Esophagus squamous epithelium (tissue), 4 donors: ENCODE measurements at regions not wholly inside any gene's neighbourhood (a gene's known extent, or its start where the extent isn't known, plus 50 kb on each side); places are given as distances from the start of the nearest gene placed in this dataset.

Experiments
- POLR2A ChIP-seq, 4 donors: fragments of 450-650 bp; IDR thresholded peaks; one replicate each; pipeline ENCODE4 v1.6.1; 2017; ENCODE audit warnings: antibody characterized with exemption in 4 of 4, mild to moderate bottlenecking in 4 of 4, moderate library complexity in 3 of 4
- TF ChIP-seq, protein P1 (sequence below), 6 experiments: fragments of 450-650 bp in 4 of 6; fragments of 200-600 bp in 2 of 6; sonication (generic) in 2 of 6; IDR thresholded peaks; one replicate each; pipeline ENCODE4 v1.5.1; 2016 to 2019; ENCODE audit warnings: antibody characterized with exemption in 6 of 6, mild to moderate bottlenecking in 4 of 6, moderate library complexity in 4 of 6

DNA sequence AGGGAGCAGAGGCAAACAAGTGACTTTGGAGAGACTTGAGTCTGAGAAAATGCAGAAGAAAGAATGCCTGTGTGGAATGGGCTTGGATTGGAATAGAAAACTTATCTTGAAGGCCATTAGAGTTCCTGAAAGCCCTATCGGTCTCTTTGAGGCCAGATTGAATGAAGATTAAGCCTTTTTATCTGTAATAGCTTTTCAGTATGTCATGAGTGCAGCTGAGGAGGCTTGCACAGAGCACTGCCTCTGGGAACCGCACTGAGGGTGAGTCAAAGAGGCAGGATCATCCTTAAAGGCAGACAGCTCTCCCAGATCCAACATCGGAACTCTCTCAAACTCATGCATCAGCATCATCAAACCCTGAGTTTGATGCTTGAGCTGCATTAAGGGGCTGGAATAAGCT, 515.2 kb downstream of the NTRK3 start:
- TF ChIP-seq, protein P1, sequence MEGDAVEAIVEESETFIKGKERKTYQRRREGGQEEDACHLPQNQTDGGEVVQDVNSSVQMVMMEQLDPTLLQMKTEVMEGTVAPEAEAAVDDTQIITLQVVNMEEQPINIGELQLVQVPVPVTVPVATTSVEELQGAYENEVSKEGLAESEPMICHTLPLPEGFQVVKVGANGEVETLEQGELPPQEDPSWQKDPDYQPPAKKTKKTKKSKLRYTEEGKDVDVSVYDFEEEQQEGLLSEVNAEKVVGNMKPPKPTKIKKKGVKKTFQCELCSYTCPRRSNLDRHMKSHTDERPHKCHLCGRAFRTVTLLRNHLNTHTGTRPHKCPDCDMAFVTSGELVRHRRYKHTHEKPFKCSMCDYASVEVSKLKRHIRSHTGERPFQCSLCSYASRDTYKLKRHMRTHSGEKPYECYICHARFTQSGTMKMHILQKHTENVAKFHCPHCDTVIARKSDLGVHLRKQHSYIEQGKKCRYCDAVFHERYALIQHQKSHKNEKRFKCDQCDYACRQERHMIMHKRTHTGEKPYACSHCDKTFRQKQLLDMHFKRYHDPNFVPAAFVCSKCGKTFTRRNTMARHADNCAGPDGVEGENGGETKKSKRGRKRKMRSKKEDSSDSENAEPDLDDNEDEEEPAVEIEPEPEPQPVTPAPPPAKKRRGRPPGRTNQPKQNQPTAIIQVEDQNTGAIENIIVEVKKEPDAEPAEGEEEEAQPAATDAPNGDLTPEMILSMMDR (IDR thresholded peaks at IDR 0.05): no peak
- no peak for TF ChIP-seq POLR2A (IDR thresholded peaks at IDR 0.05)
